Endothelial cell of umbilical vein (primary cell): ENCODE measurements at regions not wholly inside any gene's neighbourhood (a gene's known extent, or its start where the extent isn't known, plus 50 kb on each side); places are given as distances from the start of the nearest gene placed in this dataset.
A peak's percentile ranks its signal among the peaks of the same experiment; 100 is the strongest.

Source experiments
- BruUV-seq: library from RNA; stranded (reverse); fragments of 400-500 nt; replicated peaks from 2 replicates; lab custom pipeline; 2021; lab: Mats Ljungman, UMichigan
- CTCF ChIA-PET: fragments of 300-600, 350-600 bp; sonication (Branson Sonifier 250); formaldehyde crosslinking; loops from one replicate; lab custom pipeline; 2021; ENCODE audit warnings: antibody characterized with exemption, inconsistent platforms; lab: Charles Lee
- POLR2A ChIA-PET: fragments of 300-600, 350-600 bp; sonication (Branson Sonifier 250); formaldehyde crosslinking; loops from one replicate; lab custom pipeline; 2021; ENCODE audit warnings: antibody characterized with exemption, inconsistent platforms; lab: Charles Lee
- DNase-seq: peaks from one replicate; pipeline ENCODE4 v3.0.0-alpha.2; 2011; ENCODE audit warnings: low read depth, low spot score
- FAIRE-seq: peaks from 2 replicates; lab custom pipeline; 2011; peaks lifted over from hg19 to GRCh38; lab: Jason Lieb, UNC
- H2AFZ ChIP-seq: 2 replicates; pipeline ENCODE4 v1.6.0; 2012; ENCODE audit warnings: low read depth, low read length, control low read depth, inconsistent platforms
- H3K27ac ChIP-seq: 2 replicates; pipeline ENCODE4 v1.5.1; 2011; ENCODE audit warnings: low read depth, mild to moderate bottlenecking, control low read depth, low read length, moderate library complexity; ENCODE audit not compliant: insufficient read depth
- H3K27me3 ChIP-seq, 2 experiments: 2 replicates each; pipeline versions ENCODE4 v1.6.0 to v1.6.1; 2011; ENCODE audit warnings: low read length in 2 of 2, mixed read lengths in 1 of 2; ENCODE audit not compliant: control insufficient read depth in 2 of 2, insufficient read depth in 2 of 2
- H3K36me3 ChIP-seq, 2 experiments: 2 replicates in 1 of 2; 3 replicates in 1 of 2; pipeline ENCODE4 v1.5.1; 2011; ENCODE audit warnings: low read length in 2 of 2, mild to moderate bottlenecking in 1 of 2, moderate library complexity in 1 of 2; ENCODE audit not compliant: control insufficient read depth in 2 of 2, insufficient read depth in 2 of 2; ENCODE audit errors: extremely low read depth in 1 of 2
- H3K4me1 ChIP-seq: 3 replicates; pipeline ENCODE4 v1.5.1; 2011; ENCODE audit warnings: mild to moderate bottlenecking, low read length; ENCODE audit not compliant: control insufficient read depth, insufficient read depth; ENCODE audit errors: extremely low read depth
- H3K4me2 ChIP-seq: 2 replicates; pipeline ENCODE4 v1.6.1; 2011; ENCODE audit warnings: low read length, control low read depth, mixed read lengths; ENCODE audit not compliant: insufficient read depth
- H3K4me3 ChIP-seq, 3 experiments: fragments of 200-600 bp in 1 of 3; sonication (generic), shearing (Covaris generic) in 1 of 3; replicated peaks in 1 of 3; 2 replicates each; pipeline ENCODE4 v1.5.1; 2011 to 2016; ENCODE audit warnings: control low read depth in 3 of 3, low read length in 3 of 3, mild to moderate bottlenecking in 2 of 3, inconsistent platforms in 1 of 3, low read depth in 1 of 3, moderate library complexity in 1 of 3; ENCODE audit not compliant: insufficient read depth in 1 of 3
- H3K79me2 ChIP-seq: 2 replicates; pipeline ENCODE4 v1.6.0; 2012; ENCODE audit warnings: low read length, inconsistent platforms; ENCODE audit not compliant: control insufficient read depth, insufficient read depth
- H3K9ac ChIP-seq: replicated peaks from 2 replicates; pipeline ENCODE3; 2011; ENCODE audit warnings: low read length, control low read depth; ENCODE audit not compliant: insufficient read depth; ENCODE audit errors: extremely low read depth
- H3K9me1 ChIP-seq: replicated peaks from 3 replicates; pipeline ENCODE4 v1.6.0; 2011; ENCODE audit warnings: mild to moderate bottlenecking, low read length; ENCODE audit not compliant: control insufficient read depth, insufficient read depth; ENCODE audit errors: extremely low read depth
- H3K9me3 ChIP-seq: replicated peaks from 2 replicates; pipeline ENCODE4 v1.5.1; 2012; ENCODE audit warnings: low read length, inconsistent platforms; ENCODE audit not compliant: control insufficient read depth, insufficient read depth
- H4K20me1 ChIP-seq: replicated peaks from 2 replicates; pipeline ENCODE3; 2011; ENCODE audit warnings: mild to moderate bottlenecking, low read length; ENCODE audit not compliant: control insufficient read depth, insufficient read depth; ENCODE audit errors: extremely low read depth
- EZH2 ChIP-seq: IDR thresholded peaks from 2 replicates; pipeline ENCODE4 v1.6.1; 2012; ENCODE audit warnings: borderline replicate concordance, low read depth, mild to moderate bottlenecking, moderate library complexity, low read length, inconsistent platforms; ENCODE audit not compliant: severe bottlenecking
- FOS ChIP-seq: IDR thresholded peaks from 2 replicates; pipeline ENCODE4 v1.6.1; 2011; ENCODE audit warnings: mild to moderate bottlenecking, low read length, moderate library complexity, borderline replicate concordance; ENCODE audit not compliant: insufficient read depth
- GATA2 ChIP-seq: IDR thresholded peaks from 2 replicates; pipeline ENCODE4 v1.7.0; 2011; ENCODE audit warnings: low read depth, mild to moderate bottlenecking, moderate library complexity, mixed read lengths, low read length; ENCODE audit not compliant: insufficient read length, insufficient read depth
- JUN ChIP-seq: IDR thresholded peaks from 2 replicates; pipeline ENCODE4 v1.6.1; 2011; ENCODE audit warnings: borderline replicate concordance, low read depth; ENCODE audit not compliant: insufficient read length, insufficient read depth
- MYC ChIP-seq: IDR thresholded peaks from one replicate; pipeline ENCODE4 v1.6.1; 2011; ENCODE audit warnings: mild to moderate bottlenecking, low read depth, low read length
- POLR2A ChIP-seq: IDR thresholded peaks from 2 replicates; pipeline ENCODE4 v1.6.1; 2012; ENCODE audit warnings: low read depth, mild to moderate bottlenecking, control low read depth, low read length
- POLR2AphosphoS5 ChIP-seq: IDR thresholded peaks from 2 replicates; pipeline ENCODE4 v1.6.1; 2012; ENCODE audit warnings: low read depth, mild to moderate bottlenecking, control low read depth, low read length, moderate library complexity; ENCODE audit not compliant: insufficient read depth
- dilution Hi-C: fragments of 300-500 bp; cut with MboI; formaldehyde crosslinking; loops from one replicate; pipeline ENCODE4 v1.15.0; 2019; ENCODE audit warnings: low sequenced_read_pairs; ENCODE audit not compliant: extremely low pct_ligation_motif_present
- intact Hi-C: fragments of 100-400 bp; cut with micrococcal nuclease; formaldehyde crosslinking; loops from one replicate; pipeline ENCODE4 v1.10.0; 2022
- TF ChIP-seq, protein P1 (sequence below): IDR thresholded peaks from 2 replicates; pipeline ENCODE4 v1.6.1; 2011; ENCODE audit not compliant: insufficient read depth, insufficient read length
- TF ChIP-seq, protein P2 (sequence below), 2 donors: IDR thresholded peaks; 1 replicate in 1 of 2; 2 replicates in 1 of 2; pipeline ENCODE4 v1.5.1; 2011; ENCODE audit warnings: low read length in 2 of 2, mild to moderate bottlenecking in 2 of 2, moderate library complexity in 2 of 2, control low read depth in 1 of 2, inconsistent platforms in 1 of 2, low read depth in 1 of 2; ENCODE audit not compliant: insufficient read depth in 1 of 2; ENCODE audit errors: extremely low read depth in 1 of 2

DNA sequence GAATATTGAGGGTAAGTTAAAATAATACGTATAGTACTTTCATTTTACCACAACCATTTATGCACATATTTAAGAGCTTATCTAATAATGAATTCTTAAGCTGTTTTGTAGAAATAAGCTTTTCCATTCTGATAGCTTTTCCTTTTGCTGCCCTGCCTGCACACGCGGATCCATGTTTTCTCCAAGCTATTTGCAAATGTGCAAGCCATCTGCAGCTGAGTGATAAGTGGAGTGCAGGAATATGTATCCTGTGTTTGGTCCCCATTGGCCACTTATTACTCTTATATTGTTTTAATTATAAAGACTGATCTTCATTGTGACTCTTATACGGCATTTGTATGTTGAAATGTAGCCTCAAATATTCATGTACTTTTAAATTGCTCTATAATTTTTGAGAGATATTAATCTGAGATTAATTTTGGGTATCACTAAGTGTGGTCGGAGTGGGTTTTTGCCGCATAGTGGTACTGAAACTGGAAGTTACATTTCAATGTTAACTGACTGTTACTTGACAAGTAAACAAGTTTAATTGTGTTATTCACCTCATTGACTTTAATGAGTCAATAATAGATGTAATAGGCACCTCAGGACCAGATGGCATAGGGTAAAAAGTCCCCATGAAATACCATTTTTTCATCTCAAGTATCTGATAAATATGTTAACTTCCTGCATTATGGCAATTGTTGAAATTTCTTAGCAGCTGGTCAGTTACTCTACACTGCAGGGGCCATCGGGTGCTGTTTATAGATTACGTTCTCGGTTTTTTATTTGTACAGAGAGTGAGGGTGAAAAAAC, 1567.4 kb downstream of the EFNB2 start:
- intact Hi-C loops: no loop called here
- dilution Hi-C loops: no loop called here
- TF ChIP-seq JUN (no peak), EZH2 (no peak), POLR2A (no peak), MYC (no peak), FOS (no peak), POLR2AphosphoS5 (no peak), GATA2 (no peak)
- TF ChIP-seq, protein P1, sequence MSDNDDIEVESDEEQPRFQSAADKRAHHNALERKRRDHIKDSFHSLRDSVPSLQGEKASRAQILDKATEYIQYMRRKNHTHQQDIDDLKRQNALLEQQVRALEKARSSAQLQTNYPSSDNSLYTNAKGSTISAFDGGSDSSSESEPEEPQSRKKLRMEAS: no peak
- TF ChIP-seq, protein P2, sequence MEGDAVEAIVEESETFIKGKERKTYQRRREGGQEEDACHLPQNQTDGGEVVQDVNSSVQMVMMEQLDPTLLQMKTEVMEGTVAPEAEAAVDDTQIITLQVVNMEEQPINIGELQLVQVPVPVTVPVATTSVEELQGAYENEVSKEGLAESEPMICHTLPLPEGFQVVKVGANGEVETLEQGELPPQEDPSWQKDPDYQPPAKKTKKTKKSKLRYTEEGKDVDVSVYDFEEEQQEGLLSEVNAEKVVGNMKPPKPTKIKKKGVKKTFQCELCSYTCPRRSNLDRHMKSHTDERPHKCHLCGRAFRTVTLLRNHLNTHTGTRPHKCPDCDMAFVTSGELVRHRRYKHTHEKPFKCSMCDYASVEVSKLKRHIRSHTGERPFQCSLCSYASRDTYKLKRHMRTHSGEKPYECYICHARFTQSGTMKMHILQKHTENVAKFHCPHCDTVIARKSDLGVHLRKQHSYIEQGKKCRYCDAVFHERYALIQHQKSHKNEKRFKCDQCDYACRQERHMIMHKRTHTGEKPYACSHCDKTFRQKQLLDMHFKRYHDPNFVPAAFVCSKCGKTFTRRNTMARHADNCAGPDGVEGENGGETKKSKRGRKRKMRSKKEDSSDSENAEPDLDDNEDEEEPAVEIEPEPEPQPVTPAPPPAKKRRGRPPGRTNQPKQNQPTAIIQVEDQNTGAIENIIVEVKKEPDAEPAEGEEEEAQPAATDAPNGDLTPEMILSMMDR (IDR thresholded peaks at IDR 0.05; ENCODE audit: extremely low read depth in 1 of 2, insufficient read depth in 1 of 2, low read depth in 1 of 2, low read length in 2 of 2): no peak
- DNase-seq: peak; percentile 16
- Histone ChIP-seq H3K27ac (no peak overlapping the region), H3K9ac (no peak overlapping the region), H3K79me2 (no peaks in the 10 kb centered on the region), H3K27me3 (no peaks in the 10 kb centered on the region), H3K4me2 (peak overlapping the region; percentile 75), H4K20me1 (no peaks in the 10 kb centered on the region), H3K4me1 (no peaks in the 10 kb centered on the region), H3K4me3 (no peak overlapping the region), H2AFZ (peak overlapping the region; percentile 65), H3K9me3 (no peaks in the 10 kb centered on the region), H3K36me3 (no peaks in the 10 kb centered on the region), H3K9me1 (peaks cover 2% of the 10 kb centered on the region)
- FAIRE-seq: no peak
- BruUV-seq: no TSS peak
- ChIA-PET CTCF (no interaction called here), POLR2A (no interaction called here)
